ENCODE measurements at regions not wholly inside any gene's neighbourhood (a gene's known extent, or its start where the extent isn't known, plus 50 kb on each side); places are given as distances from the start of the nearest gene placed in this dataset.
"Not testable (repeated sequence)": the region's sequence is repeated elsewhere in the genome, so short reads cannot be mapped to it uniquely, and the experiment has no call there.

- no peak for TF ChIP-seq ARNT (IDR thresholded peaks at IDR 0.05)
- TF ChIP-seq TARDBP (IDR thresholded peaks at IDR 0.05), result no peak
- CTCF ChIA-PET, result no interaction called here
- POLR2A ChIA-PET, result no interaction called here
- DNase-seq (ENCODE audit: extremely low spot score), result no peak
Observed at GRCh38 chr11:81569999-81570398, 1163.7 kb downstream of the FAM181B start.

GRCh38 chr11:81568918-81569317 lies 1164.7 kb downstream of the FAM181B start:
- TF ChIP-seq ZNF384 (IDR thresholded peaks at IDR 0.05), result no peak
- no peak for TF ChIP-seq SUZ12 (IDR thresholded peaks at IDR 0.05)
- no peak for TF ChIP-seq CTBP1 (IDR thresholded peaks at IDR 0.05; ENCODE audit: borderline replicate concordance)
- no peak for TF ChIP-seq NFRKB (IDR thresholded peaks at IDR 0.05)
- TF ChIP-seq LEF1 (IDR thresholded peaks at IDR 0.05; ENCODE audit: borderline replicate concordance), result no peak
- TF ChIP-seq L3MBTL2 (conservative IDR thresholded peaks at IDR 0.05), result no peak
- TF ChIP-seq FOXK2 (IDR thresholded peaks at IDR 0.05), result no peak
- TF ChIP-seq FOXA1 (IDR thresholded peaks at IDR 0.05), result no peak
- TF ChIP-seq ARNT (IDR thresholded peaks at IDR 0.05), result no peak
- no peak for TF ChIP-seq TARDBP (IDR thresholded peaks at IDR 0.05)
- TF ChIP-seq ELF4 (IDR thresholded peaks at IDR 0.05), result no peak
- no peak for TF ChIP-seq SP1 (IDR thresholded peaks at IDR 0.05)
- no peak for TF ChIP-seq BHLHE40 (IDR thresholded peaks at IDR 0.05; ENCODE audit: borderline replicate concordance)
- no peak for TF ChIP-seq HDGF (IDR thresholded peaks at IDR 0.05; ENCODE audit: borderline replicate concordance)
- TF ChIP-seq FOXM1 (IDR thresholded peaks at IDR 0.05; ENCODE audit: borderline replicate concordance), result no peak
- no peak for TF ChIP-seq PKNOX1 (IDR thresholded peaks at IDR 0.05)
- ChIA-PET CTCF (no interaction called here), POLR2A (no interaction called here)
- no peak for DNase-seq (ENCODE audit: extremely low spot score)

- DNase-seq (ENCODE audit: extremely low spot score), result no peak
- ChIA-PET POLR2A (no interaction called here), CTCF (no interaction called here)
- TF ChIP-seq BHLHE40 (IDR thresholded peaks at IDR 0.05; ENCODE audit: borderline replicate concordance) (no peak), L3MBTL2 (conservative IDR thresholded peaks at IDR 0.05) (no peak), HDGF (IDR thresholded peaks at IDR 0.05; ENCODE audit: borderline replicate concordance) (no peak), ARNT (IDR thresholded peaks at IDR 0.05) (no peak), ELF4 (IDR thresholded peaks at IDR 0.05) (no peak), PKNOX1 (IDR thresholded peaks at IDR 0.05) (no peak), SP1 (IDR thresholded peaks at IDR 0.05) (no peak), TARDBP (IDR thresholded peaks at IDR 0.05) (no peak), FOXK2 (IDR thresholded peaks at IDR 0.05) (no peak), SUZ12 (IDR thresholded peaks at IDR 0.05) (no peak), LEF1 (IDR thresholded peaks at IDR 0.05; ENCODE audit: borderline replicate concordance) (no peak), CTBP1 (IDR thresholded peaks at IDR 0.05; ENCODE audit: borderline replicate concordance) (no peak), NFRKB (IDR thresholded peaks at IDR 0.05) (no peak), ZNF384 (IDR thresholded peaks at IDR 0.05) (no peak)
Observed at GRCh38 chr11:81548123-81548522, 1185.5 kb downstream of the FAM181B start.

- DNase-seq (ENCODE audit: extremely low spot score); POLR2A ChIA-PET; CTCF ChIA-PET: not testable (repeated sequence)
Observed at GRCh38 chr11:81539806-81540205, 1193.9 kb downstream of the FAM181B start.

GRCh38 chr11:81515566-81515965 lies 1218.1 kb downstream of the FAM181B start:
- ChIA-PET POLR2A (no interaction called here), CTCF (no interaction called here)
- DNase-seq (ENCODE audit: extremely low spot score), result no peak
- TF ChIP-seq TARDBP (IDR thresholded peaks at IDR 0.05) (no peak), PKNOX1 (IDR thresholded peaks at IDR 0.05) (no peak)

- TF ChIP-seq CTBP1 (IDR thresholded peaks at IDR 0.05; ENCODE audit: borderline replicate concordance), result no peak
- TF ChIP-seq ZNF384 (IDR thresholded peaks at IDR 0.05), result peak; percentile 60; the same call in 1 of the 2 replicates
- peak; percentile 51 for DNase-seq (ENCODE audit: extremely low spot score)
- CTCF ChIA-PET, result interaction anchor here (0.6 kb wide), 1 partner anchor 1578 kb away, joined by 3 read pairs; no protein-coding TSS in a partner anchor
- POLR2A ChIA-PET, result no interaction called here
Observed at GRCh38 chr11:81497202-81497804, 1236.4 kb downstream of the FAM181B start.

GRCh38 chr11:81496601-81497000 lies 1237.1 kb downstream of the FAM181B start:
- no peak for DNase-seq (ENCODE audit: extremely low spot score)
- no peak for TF ChIP-seq SP1 (IDR thresholded peaks at IDR 0.05)
- TF ChIP-seq NFRKB (IDR thresholded peaks at IDR 0.05), result no peak
- TF ChIP-seq L3MBTL2 (conservative IDR thresholded peaks at IDR 0.05), result no peak
- no peak for TF ChIP-seq FOXK2 (IDR thresholded peaks at IDR 0.05)
- no peak for TF ChIP-seq BHLHE40 (IDR thresholded peaks at IDR 0.05; ENCODE audit: borderline replicate concordance)
- no peak for TF ChIP-seq PKNOX1 (IDR thresholded peaks at IDR 0.05)
- TF ChIP-seq FOXM1 (IDR thresholded peaks at IDR 0.05; ENCODE audit: borderline replicate concordance), result no peak
- TF ChIP-seq SUZ12 (IDR thresholded peaks at IDR 0.05), result no peak
- TF ChIP-seq TARDBP (IDR thresholded peaks at IDR 0.05), result no peak
- no peak for TF ChIP-seq HDGF (IDR thresholded peaks at IDR 0.05; ENCODE audit: borderline replicate concordance)
- no peak for TF ChIP-seq CTBP1 (IDR thresholded peaks at IDR 0.05; ENCODE audit: borderline replicate concordance)
- no peak for TF ChIP-seq ARNT (IDR thresholded peaks at IDR 0.05)
- no peak for TF ChIP-seq ZNF384 (IDR thresholded peaks at IDR 0.05)
- ChIA-PET CTCF (no interaction called here), POLR2A (no interaction called here)
